Activated naive CD8-positive, alpha-beta T cell treated with anti-CD3 and anti-CD28 coated beads, Interleukin-2, amount 50 U/mL, for 24 hours (primary cell): ENCODE measurements at regions not wholly inside any gene's neighbourhood (a gene's known extent, or its start where the extent isn't known, plus 50 kb on each side); places are given as distances from the start of the nearest gene placed in this dataset.
A peak's percentile ranks its signal among the peaks of the same experiment; 100 is the strongest.

Source experiments
- ATAC-seq: fragments of 150-1000 bp; cut with Tn5 transposase; one replicate; pipeline ENCODE4 v1.10.0; 2021
- DNase-seq: peaks from one replicate; pipeline ENCODE4 v3.0.0; 2021
- H3K27ac Mint-ChIP-seq: one replicate; pipeline ENCODE4 v1.8.0; 2021; ENCODE audit warnings: mild to moderate bottlenecking, mixed read lengths
- H3K27me3 Mint-ChIP-seq: one replicate; pipeline ENCODE4 v1.8.0; 2021; ENCODE audit warnings: mixed read lengths
- H3K36me3 Mint-ChIP-seq: one replicate; pipeline ENCODE4 v1.8.0; 2021; ENCODE audit warnings: low read depth, mixed read lengths
- H3K4me1 Mint-ChIP-seq: one replicate; pipeline ENCODE4 v1.8.0; 2021; ENCODE audit warnings: mixed read lengths
- H3K4me3 Mint-ChIP-seq: one replicate; pipeline ENCODE4 v1.8.0; 2021; ENCODE audit warnings: mild to moderate bottlenecking, moderate library complexity, mixed read lengths
- H3K9me3 Mint-ChIP-seq: one replicate; pipeline ENCODE4 v1.8.0; 2021; ENCODE audit warnings: mixed read lengths

DNA sequence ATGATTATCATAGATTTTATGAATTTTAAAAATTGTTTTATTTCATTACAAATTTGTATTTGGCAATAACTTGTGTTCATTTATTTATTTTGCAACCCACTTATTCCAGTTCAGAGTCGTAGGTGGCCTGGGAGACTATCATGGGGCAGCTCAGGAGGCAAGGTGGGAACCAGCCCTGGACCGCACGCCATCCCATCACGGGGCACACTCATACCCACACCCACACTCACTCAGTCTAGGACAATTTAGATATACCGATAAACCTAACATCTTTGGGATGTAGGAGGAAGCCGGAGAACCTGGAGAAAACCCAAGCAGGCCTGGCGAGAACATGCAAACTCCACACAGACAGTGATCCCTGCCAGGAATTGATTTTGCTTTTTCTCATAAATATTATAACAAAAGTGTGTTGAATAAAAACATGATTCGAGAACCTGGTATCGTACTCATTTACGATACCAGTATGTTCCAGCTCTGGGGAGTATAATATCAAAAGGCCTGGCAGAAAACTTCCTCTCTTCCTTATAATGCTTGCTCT, 205.3 kb downstream of the NFKBIZ start:
- peaks cover 51% of the 10 kb centered on the region for H3K4me1 Mint-ChIP-seq
- no peaks in the 10 kb centered on the region for H3K27me3 Mint-ChIP-seq
- ATAC-seq: no peak
- H3K9me3 Mint-ChIP-seq: peaks cover 18% of the 10 kb centered on the region
- H3K4me3 Mint-ChIP-seq: no peak overlapping the region
- no peak for DNase-seq
- peaks cover 13% of the 10 kb centered on the region for H3K36me3 Mint-ChIP-seq
- no peak overlapping the region for H3K27ac Mint-ChIP-seq

DNA sequence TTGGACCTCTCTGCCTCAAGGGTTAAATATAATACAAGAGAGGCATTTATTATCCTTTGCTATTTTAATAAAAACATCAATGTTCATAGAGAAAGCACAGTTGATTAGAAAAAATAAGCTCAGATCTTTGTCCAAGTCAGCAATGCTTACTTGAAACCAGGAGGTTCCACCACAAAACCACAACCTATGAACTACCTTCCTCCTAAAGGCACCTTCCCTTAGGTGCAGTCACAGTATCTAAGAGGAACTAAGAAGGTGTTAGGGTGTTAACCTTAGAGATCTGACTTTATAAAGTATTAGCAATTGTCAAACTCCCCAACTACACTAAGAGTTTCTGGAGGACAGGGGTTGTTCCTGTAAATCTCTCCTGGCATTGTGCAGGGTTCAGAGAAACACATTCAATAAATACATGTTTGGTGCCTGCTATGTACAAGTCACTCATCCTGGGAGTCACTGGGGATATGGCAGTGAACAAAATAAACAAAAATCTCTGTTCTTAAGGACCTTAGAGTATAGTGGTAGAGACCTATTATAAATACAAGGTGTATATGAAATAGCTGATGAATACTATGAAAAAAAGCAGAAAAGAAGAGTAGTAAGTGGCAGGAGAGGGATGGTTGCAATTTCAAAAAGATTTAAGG, 208.6 kb downstream of the NFKBIZ start:
- Mint-ChIP-seq H3K9me3 (no peaks in the 10 kb centered on the region), H3K4me3 (no peak overlapping the region), H3K36me3 (no peaks in the 10 kb centered on the region), H3K27me3 (no peaks in the 10 kb centered on the region), H3K4me1 (peaks cover 59% of the 10 kb centered on the region), H3K27ac (peak overlapping the region; percentile 41)
- no peak for DNase-seq
- peak; percentile 80 for ATAC-seq

DNA sequence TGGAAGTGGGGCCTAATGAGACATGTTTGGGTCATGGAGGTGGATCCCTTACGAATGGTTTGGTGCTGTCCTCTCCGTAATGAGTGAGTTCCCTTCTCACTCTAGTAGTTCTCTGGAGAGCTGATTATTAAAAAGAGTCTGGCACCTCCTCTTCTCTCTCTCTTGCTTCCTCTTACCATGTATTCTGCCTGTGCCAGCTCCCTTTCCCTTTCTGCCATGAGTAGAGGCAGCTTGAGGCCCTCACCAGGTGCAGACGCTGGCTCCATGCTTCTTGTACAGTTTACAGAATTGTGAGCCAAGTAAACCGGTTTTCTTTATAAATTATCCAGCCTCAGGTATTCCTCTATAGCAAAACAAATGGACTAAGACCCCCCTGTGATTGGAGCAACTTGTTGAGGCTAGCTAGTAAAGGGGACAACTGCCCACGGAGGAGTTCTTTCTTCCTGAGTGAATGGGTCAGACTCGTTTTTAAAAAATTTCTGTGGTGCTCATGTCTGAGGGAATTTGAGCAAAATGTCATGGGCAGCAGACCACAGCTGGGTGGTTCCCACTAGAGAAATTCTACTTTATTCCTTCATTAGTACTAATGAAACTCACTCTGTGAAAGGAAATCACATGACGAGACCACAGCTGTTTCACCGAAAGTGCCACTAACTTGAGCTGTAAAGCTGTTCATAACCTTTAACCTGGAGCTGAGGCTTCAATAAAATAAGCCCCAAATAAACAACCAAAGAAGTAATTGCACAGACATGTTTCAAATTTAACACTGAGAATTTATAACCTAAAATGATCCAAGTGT, 210.0 kb downstream of the NFKBIZ start:
- H3K9me3 Mint-ChIP-seq: no peaks in the 10 kb centered on the region
- no peaks in the 10 kb centered on the region for H3K27me3 Mint-ChIP-seq
- peaks cover 49% of the 10 kb centered on the region for H3K4me1 Mint-ChIP-seq
- peak overlapping the region; percentile 41 for H3K27ac Mint-ChIP-seq
- ATAC-seq (no peak), DNase-seq (peak; percentile 16)
- H3K36me3 Mint-ChIP-seq: no peaks in the 10 kb centered on the region
- H3K4me3 Mint-ChIP-seq: no peak overlapping the region

DNA sequence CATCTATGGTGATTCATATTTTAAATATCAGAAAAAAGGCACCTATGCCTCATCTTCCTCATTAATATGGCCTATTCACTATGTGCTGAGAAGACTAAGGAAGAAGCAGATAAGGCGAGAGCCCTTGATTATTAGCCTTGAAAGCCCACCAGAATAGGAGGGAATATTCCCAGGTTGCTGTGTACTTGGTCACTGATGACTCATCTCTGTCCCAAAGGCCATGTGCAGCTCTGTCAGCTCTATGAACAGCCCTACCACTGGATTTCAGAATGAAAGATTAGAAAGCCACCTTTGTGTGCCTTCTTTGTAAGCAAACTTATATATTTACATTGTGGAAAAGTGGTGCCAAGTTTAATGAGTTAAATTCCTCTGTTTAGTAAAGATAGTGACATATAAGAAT, 211.5 kb downstream of the NFKBIZ start:
- Mint-ChIP-seq H3K36me3 (no peaks in the 10 kb centered on the region), H3K9me3 (no peaks in the 10 kb centered on the region), H3K4me3 (no peak overlapping the region), H3K4me1 (peaks cover 44% of the 10 kb centered on the region), H3K27me3 (no peaks in the 10 kb centered on the region), H3K27ac (peak overlapping the region; percentile 37)
- DNase-seq (no peak), ATAC-seq (no peak)

GRCh38 chr3:102063572-102063971, 214.3 kb downstream of the NFKBIZ start:
- Mint-ChIP-seq H3K27me3 (no peaks in the 10 kb centered on the region), H3K4me3 (no peak overlapping the region), H3K27ac (no peak overlapping the region), H3K9me3 (no peaks in the 10 kb centered on the region), H3K36me3 (no peaks in the 10 kb centered on the region), H3K4me1 (peaks cover 40% of the 10 kb centered on the region)
- DNase-seq: no peak
- no peak for ATAC-seq

DNA sequence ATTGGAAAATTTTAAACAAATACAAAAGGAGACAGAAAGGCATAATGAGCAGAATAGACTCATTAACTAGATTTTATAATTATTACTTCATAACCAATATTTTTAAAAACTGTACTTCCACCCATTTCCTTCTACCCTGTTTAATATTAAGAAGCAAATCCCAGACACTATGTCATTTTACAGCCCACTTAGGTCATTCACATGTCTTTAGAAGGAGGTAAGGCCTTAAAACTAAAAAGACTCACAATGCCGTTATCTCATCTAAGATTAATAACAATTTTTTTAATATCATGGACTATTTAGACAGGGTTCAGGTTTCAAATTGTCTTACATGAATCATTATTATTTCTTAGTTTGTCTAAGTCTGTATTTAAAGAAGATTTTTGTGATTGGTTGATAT, 217.2 kb downstream of the NFKBIZ start:
- ATAC-seq (no peak), DNase-seq (no peak)
- Mint-ChIP-seq H3K4me3 (no peak overlapping the region), H3K27ac (no peak overlapping the region), H3K36me3 (no peaks in the 10 kb centered on the region), H3K27me3 (peaks cover 2% of the 10 kb centered on the region), H3K4me1 (peaks cover 33% of the 10 kb centered on the region), H3K9me3 (no peaks in the 10 kb centered on the region)

- H3K4me1 Mint-ChIP-seq: peaks cover 33% of the 10 kb centered on the region
- H3K4me3 Mint-ChIP-seq: peak overlapping the region; percentile 21
- DNase-seq (no peak), ATAC-seq (peak; percentile 56)
- peak overlapping the region; percentile 90 for H3K27ac Mint-ChIP-seq
- no peaks in the 10 kb centered on the region for H3K9me3 Mint-ChIP-seq
- no peaks in the 10 kb centered on the region for H3K36me3 Mint-ChIP-seq
- peaks cover 2% of the 10 kb centered on the region for H3K27me3 Mint-ChIP-seq
Observed at GRCh38 chr3:102068327-102068726, 219.0 kb downstream of the NFKBIZ start.

DNA sequence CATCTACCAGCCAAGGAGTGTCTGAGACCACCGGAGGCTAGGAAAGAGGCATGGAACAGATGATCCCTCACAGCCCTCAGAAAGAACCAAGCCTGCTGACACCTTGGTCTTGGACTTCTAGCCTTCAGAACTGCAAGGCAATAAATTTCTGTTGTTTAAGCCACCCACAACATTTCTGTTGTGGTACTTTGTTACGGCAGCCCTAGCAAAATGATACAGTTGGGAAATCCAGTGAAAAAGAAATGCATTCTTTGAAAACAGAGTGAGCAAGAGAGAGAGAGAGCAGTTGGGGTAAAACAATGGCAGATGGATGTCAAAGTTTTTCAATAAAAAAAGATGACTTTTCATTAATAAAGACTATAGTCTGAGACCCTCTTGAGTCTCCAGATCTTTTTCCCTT, 219.4 kb downstream of the NFKBIZ start:
- Mint-ChIP-seq H3K4me3 (peak overlapping the region; percentile 41), H3K9me3 (no peaks in the 10 kb centered on the region), H3K27ac (peak overlapping the region; percentile 90), H3K27me3 (peaks cover 2% of the 10 kb centered on the region), H3K36me3 (no peaks in the 10 kb centered on the region), H3K4me1 (peaks cover 33% of the 10 kb centered on the region)
- ATAC-seq: no peak
- no peak for DNase-seq

- peaks cover 33% of the 10 kb centered on the region for H3K4me1 Mint-ChIP-seq
Observed at GRCh38 chr3:102069211-102069662, 219.9 kb downstream of the NFKBIZ start.

DNA sequence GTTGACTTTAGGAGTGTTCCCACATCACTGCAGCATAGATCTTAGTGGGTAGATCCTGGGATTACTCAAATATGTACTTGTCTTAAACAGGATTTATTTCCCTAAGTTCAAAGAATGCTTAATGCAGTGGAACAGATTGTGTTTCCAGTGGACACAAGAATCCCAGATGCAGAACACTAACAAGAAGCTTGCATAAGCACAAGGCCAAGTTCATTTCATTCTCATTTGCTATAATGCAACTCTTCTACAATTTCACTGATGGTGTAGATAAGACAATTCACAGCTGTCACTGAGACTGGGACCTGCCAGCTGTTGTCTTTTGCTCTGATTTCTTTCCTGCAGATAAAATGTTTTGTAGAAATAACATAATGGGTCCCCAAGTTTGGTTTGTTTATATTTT, 225.6 kb downstream of the NFKBIZ start:
- H3K4me3 Mint-ChIP-seq: no peak overlapping the region
- ATAC-seq (no peak), DNase-seq (no peak)
- peaks cover 34% of the 10 kb centered on the region for H3K4me1 Mint-ChIP-seq
- H3K27me3 Mint-ChIP-seq: peaks cover 2% of the 10 kb centered on the region
- peaks cover 6% of the 10 kb centered on the region for H3K36me3 Mint-ChIP-seq
- H3K9me3 Mint-ChIP-seq: peaks cover 10% of the 10 kb centered on the region
- H3K27ac Mint-ChIP-seq: no peak overlapping the region

More at GRCh38 chr3:102069211-102069662, 219.9 kb downstream of the NFKBIZ start:
- Mint-ChIP-seq H3K27me3 (peaks cover 2% of the 10 kb centered on the region), H3K36me3 (no peaks in the 10 kb centered on the region), H3K27ac (peak overlapping the region; percentile 90), H3K9me3 (no peaks in the 10 kb centered on the region), H3K4me3 (peak overlapping the region; percentile 41)
- DNase-seq (no peak), ATAC-seq (peak; percentile 91)

DNA sequence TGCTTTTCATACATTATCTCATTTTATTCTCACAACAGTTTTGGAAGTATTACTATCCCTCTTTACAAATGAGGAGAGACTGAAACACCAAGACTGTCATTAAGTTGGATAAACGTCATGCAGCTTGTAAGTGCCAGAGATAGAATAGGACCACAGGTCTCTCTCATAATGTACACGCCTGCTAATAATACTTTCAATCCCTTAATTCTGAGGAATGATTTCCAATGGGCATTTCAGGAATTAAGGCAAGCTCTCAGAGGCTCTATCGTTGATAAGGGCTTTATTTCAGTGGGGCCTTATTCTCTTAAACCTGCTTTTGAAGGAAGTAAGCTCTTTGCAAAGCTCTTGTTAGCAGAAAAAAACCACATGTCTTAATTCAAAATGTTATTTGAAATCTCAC, 229.1 kb downstream of the NFKBIZ start:
- Mint-ChIP-seq H3K9me3 (peaks cover 14% of the 10 kb centered on the region), H3K4me1 (peaks cover 44% of the 10 kb centered on the region), H3K27me3 (no peaks in the 10 kb centered on the region), H3K36me3 (peaks cover 9% of the 10 kb centered on the region), H3K4me3 (no peak overlapping the region), H3K27ac (peak overlapping the region; percentile 79)
- DNase-seq: no peak
- ATAC-seq: no peak

DNA sequence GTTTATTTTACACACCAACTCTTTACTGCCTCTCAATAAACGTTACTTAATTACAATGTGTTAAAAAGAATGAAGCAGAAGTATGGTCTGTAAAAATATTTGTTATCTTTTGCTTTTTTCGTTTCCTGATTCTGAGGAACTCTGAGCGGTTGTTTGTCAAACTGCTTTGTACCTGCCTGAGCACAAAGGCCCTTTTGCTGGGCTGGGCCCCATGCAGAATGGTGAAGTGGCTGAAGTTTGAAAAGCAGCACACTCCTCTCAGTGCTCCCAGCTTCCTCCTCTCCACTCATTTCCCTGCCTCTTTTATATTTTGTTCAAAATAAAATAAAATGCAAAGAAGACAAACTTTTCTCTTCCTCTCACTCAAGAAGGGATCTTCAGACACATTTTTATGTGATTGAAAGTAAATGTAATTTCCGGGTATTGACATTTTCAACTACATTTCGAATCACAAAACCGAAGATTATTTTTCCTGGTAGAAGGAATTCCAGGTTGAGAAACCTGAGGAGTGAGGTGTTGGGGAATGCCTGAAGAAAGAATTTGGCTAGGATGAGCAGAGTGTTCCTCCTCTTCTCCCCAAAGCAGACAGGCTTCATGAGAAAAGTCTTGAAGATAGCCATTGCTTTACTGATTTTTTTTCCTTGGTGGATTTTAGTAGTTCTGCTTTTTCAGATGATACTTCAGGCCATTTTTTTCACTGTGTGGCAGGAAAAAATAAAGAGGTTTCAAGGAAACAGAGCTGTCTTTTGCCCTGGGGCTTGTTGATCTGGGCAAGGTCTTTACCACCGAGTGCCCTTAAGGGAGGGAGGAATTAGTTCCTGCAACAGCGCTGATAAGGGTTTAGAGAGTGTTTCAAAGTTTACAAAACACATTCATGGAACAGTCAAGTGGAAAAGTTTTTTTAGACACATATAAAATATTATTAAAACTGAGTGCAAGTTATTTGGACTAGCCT, 229.8 kb downstream of the NFKBIZ start:
- Mint-ChIP-seq H3K27ac (peak overlapping the region; percentile 79), H3K4me3 (peak overlapping the region; percentile 12), H3K36me3 (peaks cover 9% of the 10 kb centered on the region), H3K9me3 (peaks cover 14% of the 10 kb centered on the region), H3K4me1 (peaks cover 44% of the 10 kb centered on the region), H3K27me3 (peaks cover 1% of the 10 kb centered on the region)
- DNase-seq (no peak), ATAC-seq (no peak)

GRCh38 chr3:102079809-102080197, 230.5 kb downstream of the NFKBIZ start:
- H3K4me1 Mint-ChIP-seq: peaks cover 44% of the 10 kb centered on the region
- H3K9me3 Mint-ChIP-seq: peaks cover 14% of the 10 kb centered on the region
- peak; percentile 78 for ATAC-seq
- H3K36me3 Mint-ChIP-seq: peaks cover 7% of the 10 kb centered on the region
- H3K4me3 Mint-ChIP-seq: no peak overlapping the region
- peaks cover 2% of the 10 kb centered on the region for H3K27me3 Mint-ChIP-seq
- no peak for DNase-seq
- peak overlapping the region; percentile 11 for H3K27ac Mint-ChIP-seq

GRCh38 chr3:102081572-102082289, 232.4 kb downstream of the NFKBIZ start:
- no peak overlapping the region for H3K4me3 Mint-ChIP-seq
- DNase-seq: no peak
- peaks cover 9% of the 10 kb centered on the region for H3K36me3 Mint-ChIP-seq
- H3K27ac Mint-ChIP-seq: no peak overlapping the region
- ATAC-seq: no peak
- peaks cover 18% of the 10 kb centered on the region for H3K9me3 Mint-ChIP-seq
- H3K27me3 Mint-ChIP-seq: peaks cover 2% of the 10 kb centered on the region
- H3K4me1 Mint-ChIP-seq: peaks cover 50% of the 10 kb centered on the region
